K562 (cell line): ENCODE measurements at regions not wholly inside any gene's neighbourhood (a gene's known extent, or its start where the extent isn't known, plus 50 kb on each side); places are given as distances from the start of the nearest gene placed in this dataset.

ENCODE experiments used
- AFF1 ChIP-seq, 2 experiments: fragments of 450-650 bp; IDR thresholded peaks; 2 replicates each; pipeline ENCODE4 v1.6.1; 2018; ENCODE audit warnings: mild to moderate bottlenecking in 2 of 2, low read depth in 1 of 2; ENCODE audit not compliant: partially characterized antibody in 2 of 2
- ATF6 ChIP-seq: sonication (generic); formaldehyde crosslinking; IDR thresholded peaks from 2 replicates; pipeline ENCODE4 v1.4.0; 2020; ENCODE audit warnings: mild to moderate bottlenecking, missing genetic modification reagents
- PTRF ChIP-seq: fragments of 450-650 bp; IDR thresholded peaks from 2 replicates; pipeline ENCODE4 v1.6.1; 2016; ENCODE audit warnings: mild to moderate bottlenecking, missing genetic modification characterization, missing compliant biosample characterization
- SMARCE1 ChIP-seq: fragments of 450-650 bp; IDR thresholded peaks from 2 replicates; pipeline ENCODE4 v1.7.1; 2016; ENCODE audit warnings: mild to moderate bottlenecking
- SREBF2 ChIP-seq: sonication (generic); formaldehyde crosslinking; IDR thresholded peaks from 2 replicates; pipeline ENCODE4 v1.4.0; 2020; ENCODE audit warnings: mild to moderate bottlenecking, missing genetic modification reagents
- ZKSCAN8 ChIP-seq: fragments of 200-800 bp; sonication (Bioruptor generic); IDR thresholded peaks from 2 replicates; pipeline ENCODE4 v1.6.1; 2016; ENCODE audit warnings: missing genetic modification characterization, missing compliant biosample characterization
- ZNF740 ChIP-seq, 3 experiments: fragments of 200-800 bp in 1 of 3; sonication (Bioruptor generic) in 1 of 3; sonication (generic) in 1 of 3; formaldehyde crosslinking in 1 of 3; IDR thresholded peaks; 2 replicates each; pipeline versions ENCODE4 v1.6.1 to v1.8.0; 2016 to 2022; ENCODE audit warnings: mild to moderate bottlenecking in 2 of 3, missing compliant biosample characterization in 2 of 3, missing genetic modification characterization in 2 of 3, missing genetic modification reagents in 1 of 3

GRCh38 chr3:59407425-59407824 lies 357.6 kb upstream of the CFAP20DC start (continued):
- TF ChIP-seq ZKSCAN8 (CRISPR knock-in tag) = no peak
- no peak for TF ChIP-seq ATF6 (CRISPR knock-in tag)
- TF ChIP-seq ZNF740 (CRISPR knock-in tag; IDR thresholded peaks at IDR 0.05) = no peak
- no peak for TF ChIP-seq ZNF740 (tag; IDR thresholded peaks at IDR 0.05)
- TF ChIP-seq PTRF (tag) = no peak
- no peak for TF ChIP-seq SMARCE1
- TF ChIP-seq AFF1 (IDR thresholded peaks at IDR 0.05; ENCODE audit: low read depth in 1 of 2, partially characterized antibody in 2 of 2) = no peak
- no peak for TF ChIP-seq SREBF2 (CRISPR knock-in tag)
